OCI-LY7 (cell line): ENCODE measurements at regions not wholly inside any gene's neighbourhood (a gene's known extent, or its start where the extent isn't known, plus 50 kb on each side); places are given as distances from the start of the nearest gene placed in this dataset.

Experiments
- BruUV-seq: library from RNA; stranded (reverse); fragments of 400-500 nt; replicated peaks from 2 replicates; lab custom pipeline; 2021; lab: Mats Ljungman, UMichigan
- CTCF ChIA-PET: fragments of 300-600 bp; sonication (Branson Sonifier 250); formaldehyde crosslinking; loops from one replicate; lab custom pipeline; 2022; ENCODE audit warnings: antibody characterized with exemption; ENCODE audit not compliant: unreplicated experiment; lab: Charles Lee
- POLR2A ChIA-PET: fragments of 300-600 bp; sonication (Branson Sonifier 250); formaldehyde crosslinking; loops from one replicate; lab custom pipeline; 2022; ENCODE audit warnings: antibody characterized with exemption; lab: Charles Lee
- DNase-seq: peaks from one replicate; pipeline ENCODE4 v3.0.0-alpha.2; 2015; ENCODE audit warnings: low spot score
- H2AFZ ChIP-seq: fragments of 200-600 bp; sonication (generic), shearing (Covaris generic); 2 replicates; pipeline ENCODE4 v1.6.1; 2014; ENCODE audit warnings: mild to moderate bottlenecking, antibody characterized with exemption, low read length, moderate library complexity
- H3K27ac ChIP-seq: fragments of 200-600 bp; sonication (generic); 2 replicates; pipeline ENCODE4 v1.5.1; 2014; ENCODE audit warnings: mixed run types, low read depth, mild to moderate bottlenecking, moderate library complexity, low read length, inconsistent platforms; ENCODE audit not compliant: poor library complexity, severe bottlenecking
- H3K36me3 ChIP-seq: fragments of 200-600 bp; sonication (generic); 2 replicates; pipeline ENCODE4 v1.6.1; 2014; ENCODE audit warnings: mild to moderate bottlenecking, antibody characterized with exemption, low read length, moderate library complexity, mixed read lengths; ENCODE audit not compliant: insufficient read depth
- H3K4me1 ChIP-seq: fragments of 200-600 bp; sonication (generic); 2 replicates; pipeline ENCODE4 v1.5.1; 2014; ENCODE audit warnings: mild to moderate bottlenecking, low read length; ENCODE audit not compliant: insufficient read depth, poor library complexity, severe bottlenecking
- H3K4me2 ChIP-seq: fragments of 200-600 bp; sonication (generic); 2 replicates; pipeline ENCODE4 v1.6.1; 2014; ENCODE audit warnings: mild to moderate bottlenecking, low read length
- H3K4me3 ChIP-seq: fragments of 200-600 bp; sonication (generic); 2 replicates; pipeline ENCODE4 v1.5.1; 2014; ENCODE audit warnings: mild to moderate bottlenecking, low read depth, low read length; ENCODE audit not compliant: poor library complexity, severe bottlenecking
- H3K79me2 ChIP-seq: fragments of 200-600 bp; sonication (generic); 2 replicates; pipeline ENCODE4 v1.6.1; 2016; ENCODE audit warnings: low read depth, mild to moderate bottlenecking, low read length, moderate library complexity, mixed read lengths; ENCODE audit not compliant: insufficient read depth
- H3K9me2 ChIP-seq: fragments of 200-600 bp; sonication (generic); 2 replicates; pipeline ENCODE4 v1.6.1; 2016; ENCODE audit warnings: mild to moderate bottlenecking, low read length, mixed read lengths; ENCODE audit not compliant: insufficient read depth
- H3K9me3 ChIP-seq: fragments of 200-600 bp; sonication (generic); 2 replicates; pipeline ENCODE4 v1.6.1; 2014; ENCODE audit warnings: mild to moderate bottlenecking, mixed run types, low read length, mixed read lengths
- H4K20me1 ChIP-seq: fragments of 200-600 bp; sonication (generic); 2 replicates; pipeline ENCODE4 v1.6.1; 2014; ENCODE audit warnings: mild to moderate bottlenecking, antibody characterized with exemption, low read length, moderate library complexity, mixed read lengths; ENCODE audit not compliant: insufficient read depth
- EZH2phosphoT487 ChIP-seq: fragments of 200-600 bp; sonication (generic); IDR thresholded peaks from 2 replicates; pipeline ENCODE4 v1.6.1; 2018; ENCODE audit warnings: low read depth, borderline replicate concordance, mild to moderate bottlenecking, mixed run types, antibody characterized with exemption, low read length, moderate library complexity, mixed read lengths
- intact Hi-C: fragments of 100-400 bp; cut with micrococcal nuclease; formaldehyde crosslinking; loops from one replicate; pipeline ENCODE4 v1.10.0; 2022; ENCODE audit not compliant: unreplicated experiment
- TF ChIP-seq, protein P1 (sequence below): fragments of 200-600 bp; sonication (generic); conservative IDR thresholded peaks from 2 replicates; pipeline ENCODE4 v1.5.1; 2014; ENCODE audit warnings: mild to moderate bottlenecking, antibody characterized with exemption, low read length, moderate library complexity, mixed read lengths

DNA sequence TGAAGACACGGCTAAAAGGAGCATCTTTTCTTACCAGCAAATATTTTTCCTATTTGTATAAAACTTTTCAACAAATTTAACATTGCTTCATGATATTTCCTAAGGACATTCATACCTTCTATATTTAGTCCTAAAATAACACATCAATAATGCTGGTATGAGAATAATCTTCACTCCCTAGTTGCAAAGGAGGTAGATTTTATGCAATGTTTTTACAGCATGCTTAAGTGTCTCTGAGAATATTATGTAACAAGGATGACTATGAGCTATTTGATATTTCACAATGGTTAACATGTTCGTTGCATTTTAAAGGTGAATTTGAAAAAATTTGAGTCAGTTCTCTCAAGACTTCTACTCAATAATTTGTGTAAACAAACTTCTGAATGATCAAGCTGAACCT, 506.7 kb downstream of the NUP35 start:
- H3K4me1 ChIP-seq: no peaks in the 10 kb centered on the region
- H3K9me3 ChIP-seq: no peaks in the 10 kb centered on the region
- H2AFZ ChIP-seq: no peak overlapping the region
- CTCF ChIA-PET: no interaction called here
- no peak overlapping the region for H3K4me3 ChIP-seq
- no peaks in the 10 kb centered on the region for H3K36me3 ChIP-seq
- H3K9me2 ChIP-seq: no peaks in the 10 kb centered on the region
- H4K20me1 ChIP-seq: no peaks in the 10 kb centered on the region
- no peak for DNase-seq
- TF ChIP-seq EZH2phosphoT487: no peak
- TF ChIP-seq, protein P1, sequence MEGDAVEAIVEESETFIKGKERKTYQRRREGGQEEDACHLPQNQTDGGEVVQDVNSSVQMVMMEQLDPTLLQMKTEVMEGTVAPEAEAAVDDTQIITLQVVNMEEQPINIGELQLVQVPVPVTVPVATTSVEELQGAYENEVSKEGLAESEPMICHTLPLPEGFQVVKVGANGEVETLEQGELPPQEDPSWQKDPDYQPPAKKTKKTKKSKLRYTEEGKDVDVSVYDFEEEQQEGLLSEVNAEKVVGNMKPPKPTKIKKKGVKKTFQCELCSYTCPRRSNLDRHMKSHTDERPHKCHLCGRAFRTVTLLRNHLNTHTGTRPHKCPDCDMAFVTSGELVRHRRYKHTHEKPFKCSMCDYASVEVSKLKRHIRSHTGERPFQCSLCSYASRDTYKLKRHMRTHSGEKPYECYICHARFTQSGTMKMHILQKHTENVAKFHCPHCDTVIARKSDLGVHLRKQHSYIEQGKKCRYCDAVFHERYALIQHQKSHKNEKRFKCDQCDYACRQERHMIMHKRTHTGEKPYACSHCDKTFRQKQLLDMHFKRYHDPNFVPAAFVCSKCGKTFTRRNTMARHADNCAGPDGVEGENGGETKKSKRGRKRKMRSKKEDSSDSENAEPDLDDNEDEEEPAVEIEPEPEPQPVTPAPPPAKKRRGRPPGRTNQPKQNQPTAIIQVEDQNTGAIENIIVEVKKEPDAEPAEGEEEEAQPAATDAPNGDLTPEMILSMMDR: no peak
- BruUV-seq: no TSS peak
- H3K79me2 ChIP-seq: no peaks in the 10 kb centered on the region
- POLR2A ChIA-PET: no interaction called here
- H3K27ac ChIP-seq: no peak overlapping the region
- intact Hi-C loops: no loop called here
- H3K4me2 ChIP-seq: no peak overlapping the region

DNA sequence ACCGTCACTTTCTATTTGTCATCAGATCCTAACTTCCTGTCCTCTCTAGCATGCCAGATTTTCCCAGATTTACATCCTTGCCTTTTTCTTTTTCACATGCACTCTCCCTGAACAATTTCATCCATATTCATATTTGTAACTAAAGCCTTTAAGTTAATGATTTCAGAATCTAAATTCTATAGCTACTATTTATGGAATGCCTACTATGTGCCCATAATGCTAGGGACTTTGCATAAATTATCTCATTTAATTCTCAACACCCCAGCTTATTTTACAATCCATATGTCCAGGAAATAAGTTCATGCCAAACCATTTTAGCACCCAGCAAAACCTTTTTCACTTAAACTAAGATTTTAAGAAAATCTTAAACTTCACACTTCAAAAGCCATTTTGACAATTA, 531.9 kb downstream of the NUP35 start:
- H3K27ac ChIP-seq: no peak overlapping the region
- ChIA-PET POLR2A (interaction anchor here (1.7 to 2.3 kb wide), 3 partner anchors 10 to 15 kb away, joined by 4 to 7 read pairs (median 5); no protein-coding TSS in a partner anchor), CTCF (no interaction called here)
- no peaks in the 10 kb centered on the region for H3K9me2 ChIP-seq
- no TSS peak for BruUV-seq
- intact Hi-C loops: no loop called here
- DNase-seq: no peak
- H3K4me3 ChIP-seq: no peak overlapping the region
- TF ChIP-seq, protein P1: no peak
- TF ChIP-seq EZH2phosphoT487: no peak
- H3K4me1 ChIP-seq: no peaks in the 10 kb centered on the region
- no peaks in the 10 kb centered on the region for H3K79me2 ChIP-seq
- no peaks in the 10 kb centered on the region for H3K9me3 ChIP-seq
- H3K4me2 ChIP-seq: no peak overlapping the region
- no peaks in the 10 kb centered on the region for H3K36me3 ChIP-seq
- no peak overlapping the region for H2AFZ ChIP-seq
- H4K20me1 ChIP-seq: no peaks in the 10 kb centered on the region

DNA sequence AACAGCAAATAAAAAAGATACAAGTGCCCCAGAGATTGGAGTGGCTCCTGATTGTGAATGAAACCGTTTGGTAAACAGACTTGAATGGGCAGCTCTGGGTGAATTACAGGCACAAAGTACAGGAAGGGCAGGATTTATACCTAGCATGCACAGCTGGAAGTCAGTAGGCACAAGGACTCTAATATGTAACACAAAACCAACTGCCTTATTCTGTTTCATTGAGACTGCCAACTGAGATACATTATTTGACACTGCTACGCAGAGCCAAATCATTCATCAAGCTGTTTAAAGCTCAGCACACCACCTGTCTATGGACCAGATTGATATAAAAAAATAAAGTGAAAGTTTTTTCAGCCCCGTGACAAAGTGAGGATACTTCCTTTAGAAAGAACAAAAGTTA, 541.2 kb downstream of the NUP35 start:
- ChIA-PET CTCF (no interaction called here), POLR2A (interaction anchor here (1.2 kb wide), 1 partner anchor 20 kb away, joined by 3 read pairs; no protein-coding TSS in a partner anchor)
- H3K36me3 ChIP-seq: no peaks in the 10 kb centered on the region
- H3K4me2 ChIP-seq: no peak overlapping the region
- BruUV-seq: no TSS peak
- no peak overlapping the region for H2AFZ ChIP-seq
- no peak for TF ChIP-seq EZH2phosphoT487
- TF ChIP-seq, protein P1: no peak
- no peaks in the 10 kb centered on the region for H3K9me2 ChIP-seq
- H3K4me1 ChIP-seq: no peaks in the 10 kb centered on the region
- H3K4me3 ChIP-seq: no peak overlapping the region
- no peak for DNase-seq
- no peaks in the 10 kb centered on the region for H4K20me1 ChIP-seq
- H3K79me2 ChIP-seq: no peaks in the 10 kb centered on the region
- intact Hi-C loops: no loop called here
- no peaks in the 10 kb centered on the region for H3K9me3 ChIP-seq
- no peak overlapping the region for H3K27ac ChIP-seq
